ENCODE measurements at regions not wholly inside any gene's neighbourhood (a gene's known extent, or its start where the extent isn't known, plus 50 kb on each side); places are given as distances from the start of the nearest gene placed in this dataset.

- Mint-ChIP-seq H3K4me3 (no peak overlapping the region), H3K9me3 (peaks cover 23% of the 10 kb centered on the region), H3K4me1 (peaks cover 34% of the 10 kb centered on the region), H3K27ac (peak overlapping the region; percentile 7; the same call in 1 of the 2 replicates), H3K27me3 (ENCODE audit: insufficient read depth, low read depth, poor library complexity) (peaks cover 17% of the 10 kb centered on the region), H3K36me3 (ENCODE audit: low read depth) (peaks cover 22% of the 10 kb centered on the region)
- no peak overlapping the region for H3K4me3 ChIP-seq
- TF ChIP-seq EZH2 (IDR thresholded peaks at IDR 0.05; ENCODE audit: low read depth, unreplicated experiment) (no peak), ZNF462 (CRISPR knock-in tag; IDR thresholded peaks at IDR 0.05) (no peak), ZNF114 (CRISPR knock-in tag; IDR thresholded peaks at IDR 0.05) (no peak), EZH2phosphoT487 (IDR thresholded peaks at IDR 0.05; ENCODE audit: unreplicated experiment) (no peak), REST (IDR thresholded peaks at IDR 0.05; ENCODE audit: unreplicated experiment) (no peak), JUNB (IDR thresholded peaks at IDR 0.05; ENCODE audit: unreplicated experiment) (no peak), STAT1 (IDR thresholded peaks at IDR 0.05; ENCODE audit: unreplicated experiment) (no peak)
- TF ChIP-seq, protein P1, sequence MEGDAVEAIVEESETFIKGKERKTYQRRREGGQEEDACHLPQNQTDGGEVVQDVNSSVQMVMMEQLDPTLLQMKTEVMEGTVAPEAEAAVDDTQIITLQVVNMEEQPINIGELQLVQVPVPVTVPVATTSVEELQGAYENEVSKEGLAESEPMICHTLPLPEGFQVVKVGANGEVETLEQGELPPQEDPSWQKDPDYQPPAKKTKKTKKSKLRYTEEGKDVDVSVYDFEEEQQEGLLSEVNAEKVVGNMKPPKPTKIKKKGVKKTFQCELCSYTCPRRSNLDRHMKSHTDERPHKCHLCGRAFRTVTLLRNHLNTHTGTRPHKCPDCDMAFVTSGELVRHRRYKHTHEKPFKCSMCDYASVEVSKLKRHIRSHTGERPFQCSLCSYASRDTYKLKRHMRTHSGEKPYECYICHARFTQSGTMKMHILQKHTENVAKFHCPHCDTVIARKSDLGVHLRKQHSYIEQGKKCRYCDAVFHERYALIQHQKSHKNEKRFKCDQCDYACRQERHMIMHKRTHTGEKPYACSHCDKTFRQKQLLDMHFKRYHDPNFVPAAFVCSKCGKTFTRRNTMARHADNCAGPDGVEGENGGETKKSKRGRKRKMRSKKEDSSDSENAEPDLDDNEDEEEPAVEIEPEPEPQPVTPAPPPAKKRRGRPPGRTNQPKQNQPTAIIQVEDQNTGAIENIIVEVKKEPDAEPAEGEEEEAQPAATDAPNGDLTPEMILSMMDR (conservative IDR thresholded peaks at IDR 0.05; ENCODE audit: low read depth in 2 of 2), result no peak
- H3F3A ChIP-seq (replicated peaks; ENCODE audit: low read depth), result no peaks in the 10 kb centered on the region
- no peaks in the 10 kb centered on the region for H3K9me2 ChIP-seq (ENCODE audit: insufficient read depth)
- H3K79me2 ChIP-seq (replicated peaks; ENCODE audit: insufficient read depth), result no peaks in the 10 kb centered on the region
- H4K20me1 ChIP-seq (replicated peaks; ENCODE audit: insufficient read depth), result no peaks in the 10 kb centered on the region
- H3K36me3 ChIP-seq (ENCODE audit: insufficient read depth), result no peaks in the 10 kb centered on the region
- no peak overlapping the region for H2AFZ ChIP-seq
- peaks cover 15% of the 10 kb centered on the region for H3K4me1 ChIP-seq (ENCODE audit: insufficient read depth)
- ATAC-seq (no peak), DNase-seq (ENCODE audit: low spot score) (no peak)
- H3K4me2 ChIP-seq, result no peak overlapping the region
- no peaks in the 10 kb centered on the region for H3K27me3 ChIP-seq (ENCODE audit: insufficient read depth)
- H3K27ac ChIP-seq (ENCODE audit: low read depth), result no peak overlapping the region
Measured at GRCh38 chr1:229086686-229087085, 184.2 kb upstream of the RAB4A start.

Measured in GM23338 (cell line).